ENCODE measurements at regions not wholly inside any gene's neighbourhood (a gene's known extent, or its start where the extent isn't known, plus 50 kb on each side); places are given as distances from the start of the nearest gene placed in this dataset.
A peak's percentile ranks its signal among the peaks of the same experiment; 100 is the strongest.

GRCh38 chr19:31402529-31403316 is 53.5 kb upstream of the TSHZ3 start:
- no peaks in the 10 kb centered on the region for H3K27me3 ChIP-seq (ENCODE audit: control insufficient read depth, insufficient read depth, low read length)
- H3K9me3 ChIP-seq (ENCODE audit: control insufficient read depth, low read depth, low read length): no peaks in the 10 kb centered on the region
- H3K9ac ChIP-seq (ENCODE audit: low read length): no peak overlapping the region
- H3K4me3 ChIP-seq (ENCODE audit: low read length): no peak overlapping the region
- no peaks in the 10 kb centered on the region for H3K4me1 ChIP-seq (ENCODE audit: control insufficient read depth, low read depth, low read length)
- no peaks in the 10 kb centered on the region for H3K36me3 ChIP-seq (ENCODE audit: control insufficient read depth, low read depth, low read length)
- H3K27ac ChIP-seq (ENCODE audit: low read length): no peak overlapping the region

GRCh38 chr19:31406106-31406505 is 56.9 kb upstream of the TSHZ3 start:
- no peaks in the 10 kb centered on the region for H3K27me3 ChIP-seq (ENCODE audit: control insufficient read depth, insufficient read depth, low read length)

DNA sequence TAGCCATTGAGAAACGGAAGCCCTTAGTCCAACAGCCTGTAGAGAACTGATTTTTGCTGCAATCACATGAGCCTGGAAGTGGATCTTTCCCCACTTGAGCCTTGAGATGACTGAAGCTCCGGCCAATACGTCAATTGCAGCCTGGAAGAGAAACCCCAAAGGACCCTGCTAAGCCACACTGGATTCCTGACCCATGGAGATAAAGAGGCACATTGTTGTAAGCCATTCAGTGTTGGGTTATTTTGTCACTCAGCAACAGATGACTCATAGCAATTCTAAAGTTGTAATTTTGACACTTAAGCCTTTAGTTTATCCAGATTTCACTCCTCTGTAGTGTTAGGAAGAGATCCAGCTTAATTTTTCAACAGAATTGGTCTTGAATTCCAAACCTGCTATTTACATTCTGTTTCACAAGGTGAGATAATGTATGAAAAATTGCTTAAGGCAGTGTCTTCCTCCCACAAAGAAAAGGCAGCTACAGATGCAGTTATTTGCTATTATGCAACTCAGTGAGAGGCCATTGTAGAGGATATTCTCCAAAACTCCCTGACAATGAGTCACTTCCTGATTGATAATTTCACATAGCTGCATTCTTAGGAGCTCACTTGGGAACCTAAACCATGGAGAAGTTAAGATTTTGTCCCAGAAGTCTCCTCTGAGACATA is 59.4 kb upstream of the TSHZ3 start:
- Histone ChIP-seq H3K9me3 (ENCODE audit: control insufficient read depth, low read depth, low read length) (no peaks in the 10 kb centered on the region), H3K4me3 (ENCODE audit: low read length) (no peak overlapping the region), H3K27ac (ENCODE audit: low read length) (no peak overlapping the region), H3K4me1 (ENCODE audit: control insufficient read depth, low read depth, low read length) (peaks cover 9% of the 10 kb centered on the region), H3K27me3 (ENCODE audit: control insufficient read depth, insufficient read depth, low read length) (no peaks in the 10 kb centered on the region), H3K9ac (ENCODE audit: low read length) (no peak overlapping the region), H3K36me3 (ENCODE audit: control insufficient read depth, low read depth, low read length) (no peaks in the 10 kb centered on the region)

More at GRCh38 chr19:31406106-31406505, 56.9 kb upstream of the TSHZ3 start:
- H3K9me3 ChIP-seq (ENCODE audit: control insufficient read depth, low read depth, low read length): no peaks in the 10 kb centered on the region
- H3K36me3 ChIP-seq (ENCODE audit: control insufficient read depth, low read depth, low read length): no peaks in the 10 kb centered on the region
- H3K4me3 ChIP-seq (ENCODE audit: low read length): no peak overlapping the region
- H3K9ac ChIP-seq (ENCODE audit: low read length): no peak overlapping the region
- no peak overlapping the region for H3K27ac ChIP-seq (ENCODE audit: low read length)
- H3K4me1 ChIP-seq (ENCODE audit: control insufficient read depth, low read depth, low read length): peaks cover 9% of the 10 kb centered on the region

DNA sequence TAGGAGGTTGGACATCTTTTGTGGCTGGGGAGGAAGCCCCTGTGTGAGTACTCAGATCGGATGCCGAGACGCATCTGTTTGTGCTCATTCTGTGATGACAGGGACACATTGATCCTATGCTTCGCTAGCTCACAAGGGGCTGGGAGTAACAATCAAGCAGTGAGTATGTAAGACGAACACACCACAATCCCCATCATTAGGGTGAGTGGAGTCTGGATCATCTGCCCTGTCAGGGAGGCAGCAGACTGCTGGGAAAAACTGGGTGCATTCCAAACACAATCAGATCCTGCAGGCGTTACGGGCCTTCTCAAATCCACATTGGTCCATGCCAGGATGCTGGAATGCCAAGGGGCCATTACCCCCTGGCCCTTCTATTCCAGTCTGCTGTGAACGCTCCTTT is 64.1 kb upstream of the TSHZ3 start:
- Histone ChIP-seq H3K27ac (ENCODE audit: low read length) (no peak overlapping the region), H3K4me3 (ENCODE audit: low read length) (no peak overlapping the region), H3K36me3 (ENCODE audit: control insufficient read depth, low read depth, low read length) (no peaks in the 10 kb centered on the region), H3K9ac (ENCODE audit: low read length) (no peak overlapping the region), H3K27me3 (ENCODE audit: control insufficient read depth, insufficient read depth, low read length) (no peaks in the 10 kb centered on the region), H3K4me1 (ENCODE audit: control insufficient read depth, low read depth, low read length) (peaks cover 21% of the 10 kb centered on the region), H3K9me3 (ENCODE audit: control insufficient read depth, low read depth, low read length) (no peaks in the 10 kb centered on the region)

DNA sequence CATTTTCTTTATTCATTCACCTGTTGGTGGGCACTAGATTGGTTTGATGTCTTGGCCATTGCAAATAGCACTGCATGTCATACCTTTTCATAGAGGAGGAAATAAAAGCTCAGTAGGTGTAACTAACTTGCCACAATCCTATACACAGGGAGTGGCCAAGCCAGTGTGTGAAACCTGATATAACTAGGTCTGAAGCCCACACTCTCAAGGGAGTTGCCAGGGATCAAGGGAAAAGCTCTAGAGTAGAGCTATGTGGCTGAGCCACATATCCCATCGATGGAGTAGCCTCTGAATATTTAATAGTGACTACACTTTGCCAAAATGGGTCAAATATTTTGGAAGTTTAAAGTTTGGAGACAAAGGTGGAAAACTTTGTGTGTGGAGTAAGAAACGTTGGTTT is 66.1 kb upstream of the TSHZ3 start:
- Histone ChIP-seq H3K36me3 (ENCODE audit: control insufficient read depth, low read depth, low read length) (no peaks in the 10 kb centered on the region), H3K4me1 (ENCODE audit: control insufficient read depth, low read depth, low read length) (peaks cover 34% of the 10 kb centered on the region), H3K9ac (ENCODE audit: low read length) (no peak overlapping the region), H3K4me3 (ENCODE audit: low read length) (no peak overlapping the region), H3K27ac (ENCODE audit: low read length) (no peak overlapping the region), H3K9me3 (ENCODE audit: control insufficient read depth, low read depth, low read length) (no peaks in the 10 kb centered on the region), H3K27me3 (ENCODE audit: control insufficient read depth, insufficient read depth, low read length) (no peaks in the 10 kb centered on the region)

- Histone ChIP-seq H3K27ac (ENCODE audit: low read length) (no peak overlapping the region), H3K36me3 (ENCODE audit: control insufficient read depth, low read depth, low read length) (no peaks in the 10 kb centered on the region), H3K9ac (ENCODE audit: low read length) (no peak overlapping the region), H3K4me3 (ENCODE audit: low read length) (no peak overlapping the region), H3K4me1 (ENCODE audit: control insufficient read depth, low read depth, low read length) (peaks cover 43% of the 10 kb centered on the region), H3K27me3 (ENCODE audit: control insufficient read depth, insufficient read depth, low read length) (no peaks in the 10 kb centered on the region), H3K9me3 (ENCODE audit: control insufficient read depth, low read depth, low read length) (no peaks in the 10 kb centered on the region)
These were observed 67.3 kb upstream of the TSHZ3 start for GRCh38 chr19:31416548-31416947.

DNA sequence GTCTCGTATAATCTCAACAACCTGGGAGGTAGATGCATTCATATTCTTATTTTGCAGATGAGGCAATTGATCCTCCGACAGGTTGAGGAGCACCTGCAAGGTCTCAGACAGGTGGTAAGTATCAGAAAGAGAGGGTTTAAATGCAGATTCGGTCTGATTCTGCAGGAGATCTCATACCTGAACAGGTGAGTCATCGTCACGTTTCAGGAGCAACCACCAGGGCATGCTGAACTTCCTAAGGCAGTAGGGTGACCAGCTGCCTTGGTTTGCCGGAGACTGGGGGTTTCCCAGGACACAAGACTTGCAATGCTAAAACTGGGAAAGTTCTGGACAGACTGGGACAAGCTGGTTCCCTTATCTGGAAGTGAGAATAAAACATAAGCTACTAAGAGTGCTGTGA is 68.8 kb upstream of the TSHZ3 start:
- Histone ChIP-seq H3K27me3 (ENCODE audit: control insufficient read depth, insufficient read depth, low read length) (no peaks in the 10 kb centered on the region), H3K9ac (ENCODE audit: low read length) (peak overlapping the region; percentile 34), H3K4me1 (ENCODE audit: control insufficient read depth, low read depth, low read length) (peaks cover 53% of the 10 kb centered on the region), H3K27ac (ENCODE audit: low read length) (peak overlapping the region; percentile 77), H3K36me3 (ENCODE audit: control insufficient read depth, low read depth, low read length) (no peaks in the 10 kb centered on the region), H3K4me3 (ENCODE audit: low read length) (peak overlapping the region; percentile 29), H3K9me3 (ENCODE audit: control insufficient read depth, low read depth, low read length) (no peaks in the 10 kb centered on the region)

DNA sequence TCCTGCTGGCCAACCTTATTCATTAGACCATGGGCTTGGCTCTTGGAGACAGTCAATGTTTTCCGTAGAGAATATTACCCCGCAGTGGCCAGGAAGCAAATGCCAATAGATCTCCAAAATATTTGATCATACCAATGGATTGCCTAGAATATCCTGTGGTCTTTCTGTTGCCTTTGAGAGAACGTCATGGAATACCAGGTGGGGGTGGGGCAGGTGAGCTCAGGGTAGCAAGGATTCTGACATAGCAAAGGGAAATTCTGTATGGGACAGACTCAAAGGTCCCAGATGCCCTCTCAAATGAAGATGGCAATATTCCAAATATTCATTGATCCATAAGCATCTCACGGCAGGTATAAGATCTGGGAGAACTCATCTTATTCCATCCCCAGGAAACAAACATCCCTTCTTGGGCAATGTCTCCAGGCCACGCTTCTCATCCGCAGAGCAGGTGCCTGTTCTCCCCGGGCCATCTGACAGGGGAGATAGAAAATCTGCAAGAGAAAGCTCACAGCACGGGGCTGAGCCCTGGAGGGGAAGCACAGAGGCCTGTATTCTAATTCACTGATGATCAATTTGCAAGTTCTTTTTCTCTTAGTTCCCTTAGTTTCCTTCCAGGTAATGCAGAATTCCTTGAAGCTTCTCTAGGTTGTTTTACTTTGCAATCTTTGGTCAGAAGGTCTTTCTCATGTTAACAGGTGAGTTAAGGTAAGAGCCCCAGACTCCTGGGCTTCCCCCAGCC is 69.6 kb upstream of the TSHZ3 start:
- Histone ChIP-seq H3K27me3 (ENCODE audit: control insufficient read depth, insufficient read depth, low read length) (no peaks in the 10 kb centered on the region), H3K9ac (ENCODE audit: low read length) (peak overlapping the region; percentile 34), H3K36me3 (ENCODE audit: control insufficient read depth, low read depth, low read length) (no peaks in the 10 kb centered on the region), H3K27ac (ENCODE audit: low read length) (peak overlapping the region; percentile 77), H3K4me3 (ENCODE audit: low read length) (peak overlapping the region; percentile 29), H3K4me1 (ENCODE audit: control insufficient read depth, low read depth, low read length) (peaks cover 53% of the 10 kb centered on the region), H3K9me3 (ENCODE audit: control insufficient read depth, low read depth, low read length) (no peaks in the 10 kb centered on the region)

DNA sequence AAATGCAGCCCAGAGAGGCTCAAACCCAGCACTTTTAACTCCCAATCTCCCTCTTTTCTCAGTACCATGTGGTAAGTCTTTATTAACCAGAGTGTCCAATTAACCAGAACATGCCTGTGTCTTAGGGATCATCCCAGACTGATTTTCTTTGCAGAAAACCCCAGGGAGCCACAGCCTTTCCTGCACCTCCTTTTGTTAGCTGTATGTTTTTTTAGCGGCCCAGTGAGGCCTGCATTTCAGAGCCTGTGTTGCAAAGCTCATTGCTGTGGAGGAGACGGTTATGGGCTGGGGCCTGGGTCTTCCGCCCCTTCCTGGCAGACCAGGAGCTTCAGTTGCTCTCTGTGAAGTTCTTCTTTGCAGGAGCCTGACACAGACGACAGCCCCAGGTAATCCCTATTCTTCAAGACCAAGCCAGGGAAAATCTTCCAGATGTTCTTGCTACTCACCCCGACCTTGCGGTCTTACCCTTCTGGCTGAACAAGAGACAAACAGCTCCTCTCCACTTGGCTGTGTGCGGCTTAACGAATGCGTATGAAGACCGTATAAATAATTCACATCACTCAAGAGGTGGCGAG is 70.7 kb upstream of the TSHZ3 start:
- Histone ChIP-seq H3K4me1 (ENCODE audit: control insufficient read depth, low read depth, low read length) (peaks cover 57% of the 10 kb centered on the region), H3K4me3 (ENCODE audit: low read length) (peak overlapping the region; percentile 27), H3K36me3 (ENCODE audit: control insufficient read depth, low read depth, low read length) (no peaks in the 10 kb centered on the region), H3K9me3 (ENCODE audit: control insufficient read depth, low read depth, low read length) (no peaks in the 10 kb centered on the region), H3K27me3 (ENCODE audit: control insufficient read depth, insufficient read depth, low read length) (no peaks in the 10 kb centered on the region), H3K27ac (ENCODE audit: low read length) (peak overlapping the region; percentile 61), H3K9ac (ENCODE audit: low read length) (peak overlapping the region; percentile 24)

DNA sequence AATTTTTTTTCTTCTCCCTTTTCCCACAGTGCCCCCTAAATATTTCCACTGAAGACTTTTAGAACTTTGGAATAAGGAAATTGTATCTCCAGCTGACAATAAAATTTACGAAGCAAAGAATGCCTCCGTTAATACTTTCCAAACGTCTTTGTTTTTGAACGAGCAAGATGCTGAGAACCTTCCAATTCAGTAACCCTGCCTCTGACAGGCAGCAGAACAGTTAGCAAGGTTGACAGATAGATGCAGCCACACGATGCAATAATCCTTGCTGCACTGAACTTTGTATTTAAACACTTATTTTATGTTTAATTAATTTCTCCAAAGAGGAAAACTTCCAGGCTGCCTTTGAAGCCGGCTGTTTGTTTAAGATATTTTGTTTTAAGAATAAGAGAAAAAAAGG is 71.8 kb upstream of the TSHZ3 start:
- H3K9ac ChIP-seq (ENCODE audit: low read length): no peak overlapping the region

DNA sequence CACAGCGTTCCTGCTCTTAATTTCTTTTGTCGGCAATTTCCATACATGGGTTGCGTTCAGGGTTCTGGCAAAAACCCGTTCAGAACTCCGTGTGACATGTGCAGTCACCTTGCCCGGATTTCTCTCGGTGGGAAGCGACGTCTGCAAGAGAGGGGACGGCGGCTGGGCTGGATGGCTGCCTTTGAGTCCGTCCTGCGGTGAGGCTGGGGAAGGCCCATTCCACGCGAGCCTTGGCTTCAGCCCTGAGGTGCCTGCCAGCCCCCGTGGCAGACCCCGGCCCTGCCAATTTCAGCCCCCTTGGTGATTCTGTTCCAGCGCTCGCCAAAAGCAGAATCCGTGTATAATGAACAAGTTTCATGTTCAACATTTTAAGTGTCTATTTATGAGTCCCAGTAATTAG is 72.6 kb upstream of the TSHZ3 start:
- Histone ChIP-seq H3K4me3 (ENCODE audit: low read length) (no peak overlapping the region), H3K36me3 (ENCODE audit: control insufficient read depth, low read depth, low read length) (no peaks in the 10 kb centered on the region), H3K4me1 (ENCODE audit: control insufficient read depth, low read depth, low read length) (peaks cover 59% of the 10 kb centered on the region), H3K27me3 (ENCODE audit: control insufficient read depth, insufficient read depth, low read length) (no peaks in the 10 kb centered on the region), H3K9me3 (ENCODE audit: control insufficient read depth, low read depth, low read length) (no peaks in the 10 kb centered on the region), H3K27ac (ENCODE audit: low read length) (no peak overlapping the region), H3K9ac (ENCODE audit: low read length) (no peak overlapping the region)

More for the DNA sequence above, 71.8 kb upstream of the TSHZ3 start:
- no peak overlapping the region for H3K27ac ChIP-seq (ENCODE audit: low read length)
- no peaks in the 10 kb centered on the region for H3K9me3 ChIP-seq (ENCODE audit: control insufficient read depth, low read depth, low read length)
- H3K27me3 ChIP-seq (ENCODE audit: control insufficient read depth, insufficient read depth, low read length): no peaks in the 10 kb centered on the region
- H3K36me3 ChIP-seq (ENCODE audit: control insufficient read depth, low read depth, low read length): no peaks in the 10 kb centered on the region
- H3K4me3 ChIP-seq (ENCODE audit: low read length): no peak overlapping the region
- peaks cover 61% of the 10 kb centered on the region for H3K4me1 ChIP-seq (ENCODE audit: control insufficient read depth, low read depth, low read length)
